ENCODE measurements at regions not wholly inside any gene's neighbourhood (a gene's known extent, or its start where the extent isn't known, plus 50 kb on each side); places are given as distances from the start of the nearest gene placed in this dataset.

GRCh38 chr6:78559056-78559455 lies 308.3 kb upstream of the IRAK1BP1 start:
- no peak for TF ChIP-seq CTCF (IDR thresholded peaks at IDR 0.05)
- TF ChIP-seq POLR2A (IDR thresholded peaks at IDR 0.05) = no peak
- no peak for TF ChIP-seq POLR2AphosphoS5 (IDR thresholded peaks at IDR 0.05; ENCODE audit: insufficient read depth in 1 of 2, low read depth in 1 of 2)
